ENCODE measurements at regions not wholly inside any gene's neighbourhood (a gene's known extent, or its start where the extent isn't known, plus 50 kb on each side); places are given as distances from the start of the nearest gene placed in this dataset.

- Histone ChIP-seq H3K4me1 (ENCODE audit: insufficient read depth, low read length) (no peaks in the 10 kb centered on the region), H3K27me3 (ENCODE audit: control insufficient read depth in 1 of 2, insufficient read depth in 2 of 2, low read length in 2 of 2) (no peaks in the 10 kb centered on the region), H3K27ac (ENCODE audit: low read depth in 1 of 2, low read length in 2 of 2) (no peak overlapping the region), H3K36me3 (ENCODE audit: insufficient read depth, low read length) (no peaks in the 10 kb centered on the region), H3K9me3 (ENCODE audit: control insufficient read depth in 1 of 2, insufficient read depth in 1 of 2, low read length in 2 of 2) (no peaks in the 10 kb centered on the region), H3K4me3 (ENCODE audit: low read length) (no peak overlapping the region)
- no peak for ATAC-seq (ENCODE audit: poor library complexity)
- intact Hi-C loops (cut with DNase I, micrococcal nuclease), result no loop called here
- CTCF ChIA-PET, result no interaction called here
- Mint-ChIP-seq H3K27ac (no peak overlapping the region), H3K4me1 (ENCODE audit: low read depth) (no peaks in the 10 kb centered on the region), H3K27me3 (peaks cover 14% of the 10 kb centered on the region), H3K9me3 (peaks cover 4% of the 10 kb centered on the region), H3K4me3 (no peak overlapping the region), H3K36me3 (ENCODE audit: low read depth) (no peaks in the 10 kb centered on the region)
- DNase-seq, result no peak
- no peak for TF ChIP-seq CTCF (IDR thresholded peaks at IDR 0.05)
- POLR2A ChIA-PET, result no interaction called here
Observed at GRCh38 chr11:15367695-15368094, 253.0 kb downstream of the INSC start.

GRCh38 chr11:15370495-15371147, 255.9 kb downstream of the INSC start:
- ATAC-seq (ENCODE audit: poor library complexity), result no peak
- Mint-ChIP-seq H3K4me3 (no peak overlapping the region), H3K9me3 (peaks cover 4% of the 10 kb centered on the region), H3K36me3 (ENCODE audit: low read depth) (no peaks in the 10 kb centered on the region), H3K27ac (no peak overlapping the region), H3K27me3 (peaks cover 6% of the 10 kb centered on the region), H3K4me1 (ENCODE audit: low read depth) (no peaks in the 10 kb centered on the region)
- Histone ChIP-seq H3K4me1 (ENCODE audit: insufficient read depth, low read length) (no peaks in the 10 kb centered on the region), H3K36me3 (ENCODE audit: insufficient read depth, low read length) (no peaks in the 10 kb centered on the region), H3K27me3 (ENCODE audit: control insufficient read depth in 1 of 2, insufficient read depth in 2 of 2, low read length in 2 of 2) (no peaks in the 10 kb centered on the region), H3K9me3 (ENCODE audit: control insufficient read depth in 1 of 2, insufficient read depth in 1 of 2, low read length in 2 of 2) (no peaks in the 10 kb centered on the region), H3K27ac (ENCODE audit: low read depth in 1 of 2, low read length in 2 of 2) (no peak overlapping the region), H3K4me3 (ENCODE audit: low read length) (no peak overlapping the region)
- DNase-seq, result no peak
- POLR2A ChIA-PET, result no interaction called here
- intact Hi-C loops (cut with DNase I, micrococcal nuclease), result no loop called here
- CTCF ChIA-PET, result no interaction called here
- no peak for TF ChIP-seq CTCF (IDR thresholded peaks at IDR 0.05)

- ATAC-seq (ENCODE audit: poor library complexity), result no peak
- Histone ChIP-seq H3K9me3 (ENCODE audit: control insufficient read depth in 1 of 2, insufficient read depth in 1 of 2, low read length in 2 of 2) (no peaks in the 10 kb centered on the region), H3K36me3 (ENCODE audit: insufficient read depth, low read length) (no peaks in the 10 kb centered on the region), H3K27ac (ENCODE audit: low read depth in 1 of 2, low read length in 2 of 2) (no peak overlapping the region), H3K4me1 (ENCODE audit: insufficient read depth, low read length) (no peaks in the 10 kb centered on the region), H3K4me3 (ENCODE audit: low read length) (no peak overlapping the region), H3K27me3 (ENCODE audit: control insufficient read depth in 1 of 2, insufficient read depth in 2 of 2, low read length in 2 of 2) (no peaks in the 10 kb centered on the region)
- no peaks in the 10 kb centered on the region for H3K4me1 Mint-ChIP-seq (ENCODE audit: low read depth)
- H3K27ac Mint-ChIP-seq, result no peak overlapping the region
- no peaks in the 10 kb centered on the region for H3K27me3 Mint-ChIP-seq
- H3K9me3 Mint-ChIP-seq, result no peaks in the 10 kb centered on the region
- intact Hi-C loops (cut with DNase I, micrococcal nuclease), result no loop called here
- ChIA-PET CTCF (no interaction called here), POLR2A (no interaction called here)
- H3K36me3 Mint-ChIP-seq (ENCODE audit: low read depth), result no peaks in the 10 kb centered on the region
- no peak for DNase-seq
- TF ChIP-seq CTCF (IDR thresholded peaks at IDR 0.05), result no peak
- H3K4me3 Mint-ChIP-seq, result no peak overlapping the region
Observed at GRCh38 chr11:15371533-15371932, 256.8 kb downstream of the INSC start.
